ENCODE measurements at regions not wholly inside any gene's neighbourhood (a gene's known extent, or its start where the extent isn't known, plus 50 kb on each side); places are given as distances from the start of the nearest gene placed in this dataset.
A peak's percentile ranks its signal among the peaks of the same experiment; 100 is the strongest.

- no peaks in the 10 kb centered on the region for H3K36me3 ChIP-seq
- no peak overlapping the region for H3K4me3 ChIP-seq
- ATAC-seq (no peak), DNase-seq (peak in 2 of 5 donors; percentile 6 to 47)
- H3K4me1 ChIP-seq = no peaks in the 10 kb centered on the region
- intact Hi-C loops (cut with DNase I) = no loop called here
- H3K27ac ChIP-seq = no peak overlapping the region
- H3K9me3 ChIP-seq = no peaks in the 10 kb centered on the region
- WGBS, 4 donors = 77 to 83% (median 82%) methylated on average over 21 to 23 of the region's 23 CpGs
- TF ChIP-seq CTCF (IDR thresholded peaks at IDR 0.05) = no peak
- no peak for TF ChIP-seq POLR2A (IDR thresholded peaks at IDR 0.05)
- peaks cover 0 to 6% (median 0%) of the 10 kb centered on the region in 9 donors for H3K27me3 ChIP-seq
These were observed 1126.2 kb downstream of the BRD1 start for GRCh38 chr22:48701296-48702030.

GRCh38 chr22:48700566-48701295 is 1126.9 kb downstream of the BRD1 start:
- WGBS, 4 donors = 68 to 87% (median 79%) methylated on average over 16 to 19 of the region's 19 CpGs
- intact Hi-C loops (cut with DNase I) = no loop called here
- Histone ChIP-seq H3K4me3 (no peak overlapping the region), H3K27ac (no peak overlapping the region), H3K4me1 (no peaks in the 10 kb centered on the region), H3K27me3 (peaks cover 0 to 6% (median 0%) of the 10 kb centered on the region in 9 donors), H3K9me3 (no peaks in the 10 kb centered on the region), H3K36me3 (no peaks in the 10 kb centered on the region)
- TF ChIP-seq POLR2A (IDR thresholded peaks at IDR 0.05) = no peak
- TF ChIP-seq CTCF (IDR thresholded peaks at IDR 0.05) = no peak
- ATAC-seq = no peak
- peak in 2 of 5 donors; percentile 10 to 18 for DNase-seq

- 76 to 88% (median 82%) methylated on average over 13 of the region's 13 CpGs for WGBS, 4 donors
These were observed 1127.5 kb downstream of the BRD1 start for GRCh38 chr22:48700180-48700565.

More at GRCh38 chr22:48700180-48700565, 1127.5 kb downstream of the BRD1 start:
- no peak for TF ChIP-seq CTCF (IDR thresholded peaks at IDR 0.05)
- peaks cover 0 to 3% (median 0%) of the 10 kb centered on the region in 9 donors for H3K27me3 ChIP-seq
- H3K4me1 ChIP-seq = no peaks in the 10 kb centered on the region
- no peaks in the 10 kb centered on the region for H3K9me3 ChIP-seq
- H3K36me3 ChIP-seq = no peaks in the 10 kb centered on the region
- H3K4me3 ChIP-seq = no peak overlapping the region
- no peak overlapping the region for H3K27ac ChIP-seq
- intact Hi-C loops (cut with DNase I) = no loop called here
- no peak for ATAC-seq
- peak in 1 of 5 donors; percentile 48 for DNase-seq

Data from heart left ventricle (tissue), 16 donors.